GM23338 (cell line): ENCODE measurements at regions not wholly inside any gene's neighbourhood (a gene's known extent, or its start where the extent isn't known, plus 50 kb on each side); places are given as distances from the start of the nearest gene placed in this dataset.

Source experiments
- CREB1 ChIP-seq: fragments of 250-450 bp; sonication (Bioruptor Pico); IDR thresholded peaks from 2 replicates; pipeline ENCODE4 v1.5.0; 2020; ENCODE audit warnings: low read depth, mild to moderate bottlenecking, moderate library complexity
- EZH2 ChIP-seq: fragments of 200-600 bp; sonication (generic); IDR thresholded peaks from one replicate; pipeline ENCODE4 v1.8.0; 2017; ENCODE audit warnings: antibody characterized with exemption, mild to moderate bottlenecking, low read depth; ENCODE audit not compliant: unreplicated experiment
- EZH2phosphoT487 ChIP-seq: fragments of 200-600 bp; sonication (generic); IDR thresholded peaks from one replicate; pipeline ENCODE4 v1.8.1; 2018; ENCODE audit warnings: antibody characterized with exemption; ENCODE audit not compliant: unreplicated experiment
- JUNB ChIP-seq: IDR thresholded peaks from one replicate; pipeline ENCODE4 v1.6.1; 2016; ENCODE audit warnings: antibody characterized with exemption; ENCODE audit not compliant: unreplicated experiment
- NANOG ChIP-seq: IDR thresholded peaks from 2 replicates; pipeline ENCODE4 v1.6.1; 2016; ENCODE audit warnings: antibody characterized with exemption, borderline replicate concordance
- POLR2AphosphoS5 ChIP-seq: IDR thresholded peaks from 2 replicates; pipeline ENCODE4 v1.6.1; 2016; ENCODE audit warnings: antibody characterized with exemption, low read depth
- REST ChIP-seq: IDR thresholded peaks from one replicate; pipeline ENCODE4 v1.6.1; 2018; ENCODE audit warnings: antibody characterized with exemption; ENCODE audit not compliant: unreplicated experiment
- STAT1 ChIP-seq: IDR thresholded peaks from one replicate; pipeline ENCODE4 v1.6.1; 2016; ENCODE audit warnings: antibody characterized with exemption; ENCODE audit not compliant: unreplicated experiment
- ZNF114 ChIP-seq: fragments of 250-450 bp; sonication (Bioruptor Pico); IDR thresholded peaks from 2 replicates; pipeline ENCODE4 v1.5.0; 2020; ENCODE audit warnings: mild to moderate bottlenecking, moderate library complexity
- ZNF331 ChIP-seq: fragments of 250-450 bp; sonication (Bioruptor Pico); IDR thresholded peaks from 2 replicates; pipeline ENCODE4 v1.5.0; 2020; ENCODE audit warnings: low read depth, mild to moderate bottlenecking, moderate library complexity
- TF ChIP-seq, protein P1 (sequence below), 2 experiments: fragments of 200-600 bp in 1 of 2; sonication (generic) in 1 of 2; conservative IDR thresholded peaks; 2 replicates each; pipeline versions ENCODE4 v1.5.1 to v1.6.1; 2016 to 2017; ENCODE audit warnings: antibody characterized with exemption in 2 of 2, low read depth in 2 of 2, mild to moderate bottlenecking in 2 of 2, moderate library complexity in 1 of 2
- TF ChIP-seq, protein P2 (sequence below): IDR thresholded peaks from 2 replicates; pipeline ENCODE4 v1.6.1; 2016; ENCODE audit warnings: antibody characterized with exemption

- TF ChIP-seq, protein P1, sequence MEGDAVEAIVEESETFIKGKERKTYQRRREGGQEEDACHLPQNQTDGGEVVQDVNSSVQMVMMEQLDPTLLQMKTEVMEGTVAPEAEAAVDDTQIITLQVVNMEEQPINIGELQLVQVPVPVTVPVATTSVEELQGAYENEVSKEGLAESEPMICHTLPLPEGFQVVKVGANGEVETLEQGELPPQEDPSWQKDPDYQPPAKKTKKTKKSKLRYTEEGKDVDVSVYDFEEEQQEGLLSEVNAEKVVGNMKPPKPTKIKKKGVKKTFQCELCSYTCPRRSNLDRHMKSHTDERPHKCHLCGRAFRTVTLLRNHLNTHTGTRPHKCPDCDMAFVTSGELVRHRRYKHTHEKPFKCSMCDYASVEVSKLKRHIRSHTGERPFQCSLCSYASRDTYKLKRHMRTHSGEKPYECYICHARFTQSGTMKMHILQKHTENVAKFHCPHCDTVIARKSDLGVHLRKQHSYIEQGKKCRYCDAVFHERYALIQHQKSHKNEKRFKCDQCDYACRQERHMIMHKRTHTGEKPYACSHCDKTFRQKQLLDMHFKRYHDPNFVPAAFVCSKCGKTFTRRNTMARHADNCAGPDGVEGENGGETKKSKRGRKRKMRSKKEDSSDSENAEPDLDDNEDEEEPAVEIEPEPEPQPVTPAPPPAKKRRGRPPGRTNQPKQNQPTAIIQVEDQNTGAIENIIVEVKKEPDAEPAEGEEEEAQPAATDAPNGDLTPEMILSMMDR (conservative IDR thresholded peaks at IDR 0.05; ENCODE audit: low read depth in 2 of 2) = no peak
- TF ChIP-seq CREB1 (CRISPR knock-in tag) = no peak
- TF ChIP-seq EZH2 = no peak
- no peak for TF ChIP-seq EZH2phosphoT487
- no peak for TF ChIP-seq POLR2AphosphoS5
- TF ChIP-seq REST = no peak
- no peak for TF ChIP-seq STAT1
- TF ChIP-seq JUNB = no peak
- no peak for TF ChIP-seq ZNF331 (CRISPR knock-in tag)
- TF ChIP-seq, protein P2, sequence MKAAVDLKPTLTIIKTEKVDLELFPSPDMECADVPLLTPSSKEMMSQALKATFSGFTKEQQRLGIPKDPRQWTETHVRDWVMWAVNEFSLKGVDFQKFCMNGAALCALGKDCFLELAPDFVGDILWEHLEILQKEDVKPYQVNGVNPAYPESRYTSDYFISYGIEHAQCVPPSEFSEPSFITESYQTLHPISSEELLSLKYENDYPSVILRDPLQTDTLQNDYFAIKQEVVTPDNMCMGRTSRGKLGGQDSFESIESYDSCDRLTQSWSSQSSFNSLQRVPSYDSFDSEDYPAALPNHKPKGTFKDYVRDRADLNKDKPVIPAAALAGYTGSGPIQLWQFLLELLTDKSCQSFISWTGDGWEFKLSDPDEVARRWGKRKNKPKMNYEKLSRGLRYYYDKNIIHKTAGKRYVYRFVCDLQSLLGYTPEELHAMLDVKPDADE = no peak
- no peak for TF ChIP-seq ZNF114 (CRISPR knock-in tag)
- no peak for TF ChIP-seq NANOG
Measured at GRCh38 chr1:95402780-95403179, 168.8 kb downstream of the RWDD3 start.
